ENCODE measurements at regions not wholly inside any gene's neighbourhood (a gene's known extent, or its start where the extent isn't known, plus 50 kb on each side); places are given as distances from the start of the nearest gene placed in this dataset.

GRCh38 chr1:68331117-68331865, 99.0 kb upstream of the WLS start:
- DNase-seq (ENCODE audit: low read depth) = peak; percentile 89

- DNase-seq (ENCODE audit: low read depth) = no peak
Measured at GRCh38 chr1:68330391-68330790, 98.1 kb upstream of the WLS start.

- no peak for DNase-seq (ENCODE audit: low read depth)
Measured at GRCh38 chr1:68329096-68329835, 96.9 kb upstream of the WLS start.

GRCh38 chr1:68328490-68328889, 96.2 kb upstream of the WLS start:
- DNase-seq (ENCODE audit: low read depth) = no peak

GRCh38 chr1:68327414-68327813, 95.1 kb upstream of the WLS start:
- no peak for DNase-seq (ENCODE audit: low read depth)

- DNase-seq (ENCODE audit: low read depth) = no peak
Measured at GRCh38 chr1:68326481-68326880, 94.2 kb upstream of the WLS start.

- DNase-seq (ENCODE audit: low read depth) = no peak
Measured at GRCh38 chr1:68324316-68324715, 92.0 kb upstream of the WLS start.

GRCh38 chr1:68322837-68323687, 90.7 kb upstream of the WLS start:
- DNase-seq (ENCODE audit: low read depth) = peak; percentile 85

GRCh38 chr1:68322096-68322495, 89.8 kb upstream of the WLS start:
- DNase-seq (ENCODE audit: low read depth) = no peak

GRCh38 chr1:68321084-68321685, 88.9 kb upstream of the WLS start:
- no peak for DNase-seq (ENCODE audit: low read depth)

- DNase-seq (ENCODE audit: low read depth) = no peak
Measured at GRCh38 chr1:68320349-68320748, 88.0 kb upstream of the WLS start.

- no peak for DNase-seq (ENCODE audit: low read depth)
Measured at GRCh38 chr1:68319907-68320306, 87.6 kb upstream of the WLS start.

GRCh38 chr1:68317543-68317942, 85.2 kb upstream of the WLS start:
- DNase-seq (ENCODE audit: low read depth) = no peak

GRCh38 chr1:68314151-68314780, 81.9 kb upstream of the WLS start:
- no peak for DNase-seq (ENCODE audit: low read depth)

- DNase-seq (ENCODE audit: low read depth) = no peak
Measured at GRCh38 chr1:68313735-68314134, 81.4 kb upstream of the WLS start.

GRCh38 chr1:68308034-68308433, 75.7 kb upstream of the WLS start:
- no peak for DNase-seq (ENCODE audit: low read depth)

- DNase-seq (ENCODE audit: low read depth) = no peak
Measured at GRCh38 chr1:68307378-68307787, 75.1 kb upstream of the WLS start.

- DNase-seq (ENCODE audit: low read depth) = peak; percentile 15
Measured at GRCh38 chr1:68301471-68302001, 69.2 kb upstream of the WLS start.

GRCh38 chr1:68294367-68295066, 62.2 kb upstream of the WLS start:
- DNase-seq (ENCODE audit: low read depth) = no peak

GRCh38 chr1:68293609-68294366, 61.5 kb upstream of the WLS start:
- peak; percentile 9 for DNase-seq (ENCODE audit: low read depth)

Measured in Daoy (cell line).